ENCODE measurements at regions not wholly inside any gene's neighbourhood (a gene's known extent, or its start where the extent isn't known, plus 50 kb on each side); places are given as distances from the start of the nearest gene placed in this dataset.
"Not testable (repeated sequence)": the region's sequence is repeated elsewhere in the genome, so short reads cannot be mapped to it uniquely, and the experiment has no call there.

DNA sequence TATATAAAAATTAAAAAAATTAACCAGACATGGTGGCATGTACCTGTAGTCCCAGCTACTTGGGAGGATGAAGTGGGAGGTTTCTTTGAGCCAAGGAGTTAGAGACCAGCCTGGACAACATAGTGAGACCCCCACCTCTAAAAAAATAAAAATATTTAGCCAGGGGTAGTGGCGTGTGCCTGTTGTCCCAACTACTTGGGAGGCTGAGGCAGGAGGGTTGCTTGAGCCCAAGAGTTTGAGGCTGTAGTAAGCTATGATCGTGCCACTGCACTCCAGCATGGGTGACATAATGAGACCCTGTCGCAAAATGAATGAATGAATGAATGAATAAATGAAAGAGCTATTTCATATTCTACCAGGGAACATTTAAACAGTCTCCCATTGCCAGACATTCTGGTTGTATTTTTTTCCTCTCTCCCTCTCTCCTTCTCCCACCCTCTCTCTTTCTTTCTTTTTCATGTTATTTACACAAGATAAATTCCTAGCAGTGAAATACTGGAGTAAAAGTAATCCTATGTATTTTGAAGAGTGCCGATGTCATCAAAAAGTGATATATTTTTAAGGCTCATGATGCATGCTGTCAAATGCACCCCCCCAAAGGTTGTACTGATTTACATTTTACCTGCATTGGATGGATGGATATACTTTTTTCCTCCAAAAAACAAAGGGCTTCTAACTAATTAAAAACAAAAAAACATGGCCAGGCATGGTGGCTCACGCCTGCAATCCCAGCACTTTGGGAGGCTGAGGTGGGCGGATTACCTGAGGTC is 194.8 kb upstream of the ZNF217 start:
- DNase-seq (ENCODE audit: low spot score) = no peak
- TF ChIP-seq, protein P1, sequence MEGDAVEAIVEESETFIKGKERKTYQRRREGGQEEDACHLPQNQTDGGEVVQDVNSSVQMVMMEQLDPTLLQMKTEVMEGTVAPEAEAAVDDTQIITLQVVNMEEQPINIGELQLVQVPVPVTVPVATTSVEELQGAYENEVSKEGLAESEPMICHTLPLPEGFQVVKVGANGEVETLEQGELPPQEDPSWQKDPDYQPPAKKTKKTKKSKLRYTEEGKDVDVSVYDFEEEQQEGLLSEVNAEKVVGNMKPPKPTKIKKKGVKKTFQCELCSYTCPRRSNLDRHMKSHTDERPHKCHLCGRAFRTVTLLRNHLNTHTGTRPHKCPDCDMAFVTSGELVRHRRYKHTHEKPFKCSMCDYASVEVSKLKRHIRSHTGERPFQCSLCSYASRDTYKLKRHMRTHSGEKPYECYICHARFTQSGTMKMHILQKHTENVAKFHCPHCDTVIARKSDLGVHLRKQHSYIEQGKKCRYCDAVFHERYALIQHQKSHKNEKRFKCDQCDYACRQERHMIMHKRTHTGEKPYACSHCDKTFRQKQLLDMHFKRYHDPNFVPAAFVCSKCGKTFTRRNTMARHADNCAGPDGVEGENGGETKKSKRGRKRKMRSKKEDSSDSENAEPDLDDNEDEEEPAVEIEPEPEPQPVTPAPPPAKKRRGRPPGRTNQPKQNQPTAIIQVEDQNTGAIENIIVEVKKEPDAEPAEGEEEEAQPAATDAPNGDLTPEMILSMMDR (IDR thresholded peaks at IDR 0.05; ENCODE audit: extremely low read depth, insufficient read depth, missing control alignments) = no peak
- in situ Hi-C loops (cut with MboI; ENCODE audit: low pct_unique_long_range_greater_than_20kb, low sequenced_read_pairs, unreplicated experiment) = no loop called here

DNA sequence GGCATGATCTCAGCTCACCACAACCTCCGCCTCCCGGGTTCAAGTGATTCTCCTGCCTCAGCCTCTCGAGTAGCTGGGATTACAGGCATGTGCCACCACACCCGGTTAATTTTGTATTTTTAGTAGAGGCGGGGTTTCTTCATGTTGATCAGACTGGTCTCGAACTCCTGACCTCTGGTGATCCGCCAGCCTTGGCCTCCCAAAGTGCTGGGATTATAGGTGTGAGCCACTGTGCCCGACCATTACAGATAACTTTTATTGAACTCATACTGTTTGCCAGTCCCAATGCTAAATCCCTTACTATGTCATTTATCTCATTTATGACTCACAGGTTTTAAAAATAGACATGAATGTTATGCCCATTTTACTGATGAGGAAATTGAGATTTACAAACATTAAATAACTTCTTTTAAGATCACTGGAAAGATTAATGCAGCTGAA is 193.9 kb upstream of the ZNF217 start:
- DNase-seq (ENCODE audit: low spot score); in situ Hi-C loops (cut with MboI; ENCODE audit: low pct_unique_long_range_greater_than_20kb, low sequenced_read_pairs, unreplicated experiment): not testable (repeated sequence)

DNA sequence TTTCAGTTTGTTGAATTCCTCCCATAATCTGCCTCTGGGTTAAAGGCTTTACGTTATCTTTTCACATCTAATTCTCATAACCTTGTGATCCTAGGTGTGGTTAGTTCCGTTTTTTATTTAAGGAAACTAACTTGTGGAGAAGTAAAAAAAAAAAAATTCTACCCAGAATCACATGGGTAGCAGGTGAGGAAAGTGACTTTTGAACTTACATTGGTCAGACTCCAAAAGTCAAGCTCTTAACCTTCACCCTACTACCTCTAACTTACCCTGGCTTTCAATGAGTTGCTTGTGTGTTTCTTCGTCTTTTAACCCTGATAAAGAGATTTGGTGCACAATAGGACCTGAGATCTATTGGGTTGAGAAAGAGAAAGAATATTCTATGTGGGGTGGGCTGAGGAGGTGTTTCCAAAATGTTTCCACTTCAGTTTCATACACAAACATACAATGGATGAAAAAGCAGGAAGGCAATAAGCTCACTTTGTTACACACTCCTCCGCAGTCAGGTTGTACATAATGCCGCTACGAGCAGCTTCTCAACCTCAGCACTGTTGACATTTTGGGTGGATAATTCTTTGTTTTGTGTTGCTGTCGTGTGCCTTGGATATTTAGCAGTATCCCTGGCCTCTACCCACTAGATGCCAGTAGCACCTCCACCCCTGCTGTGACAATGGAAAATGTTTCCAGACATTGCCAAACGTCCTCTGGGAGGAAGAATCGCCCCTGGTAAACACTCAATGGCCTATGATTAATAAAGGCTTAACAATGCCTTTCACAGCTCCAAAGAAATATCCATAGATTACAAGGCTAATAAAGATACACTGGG is 193.0 kb upstream of the ZNF217 start:
- TF ChIP-seq, protein P1 (IDR thresholded peaks at IDR 0.05; ENCODE audit: extremely low read depth, insufficient read depth, missing control alignments) = no peak
- in situ Hi-C loops (cut with MboI; ENCODE audit: low pct_unique_long_range_greater_than_20kb, low sequenced_read_pairs, unreplicated experiment) = no loop called here
- DNase-seq (ENCODE audit: low spot score) = no peak

DNA sequence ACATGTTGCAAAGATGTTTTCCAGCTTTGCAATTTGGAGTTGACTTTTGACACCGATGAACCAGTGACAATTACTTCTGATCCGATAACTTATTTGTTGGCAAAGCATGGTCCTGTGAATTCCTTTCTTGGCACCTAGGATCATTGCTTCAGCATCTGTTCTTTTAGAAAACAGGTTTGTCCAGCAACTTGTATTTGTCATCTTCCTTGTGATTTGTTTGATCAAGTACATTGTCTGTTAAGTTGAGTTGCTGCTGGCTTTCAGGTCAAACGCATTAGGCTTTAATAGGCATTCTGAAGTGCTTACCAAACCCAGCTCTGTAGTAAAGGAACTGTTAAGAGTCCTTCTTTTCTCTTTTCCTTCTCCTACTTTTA is 192.4 kb upstream of the ZNF217 start:
- in situ Hi-C loops (cut with MboI; ENCODE audit: low pct_unique_long_range_greater_than_20kb, low sequenced_read_pairs, unreplicated experiment) = no loop called here
- TF ChIP-seq, protein P1 (IDR thresholded peaks at IDR 0.05; ENCODE audit: extremely low read depth, insufficient read depth, missing control alignments) = no peak
- DNase-seq (ENCODE audit: low spot score) = no peak

DNA sequence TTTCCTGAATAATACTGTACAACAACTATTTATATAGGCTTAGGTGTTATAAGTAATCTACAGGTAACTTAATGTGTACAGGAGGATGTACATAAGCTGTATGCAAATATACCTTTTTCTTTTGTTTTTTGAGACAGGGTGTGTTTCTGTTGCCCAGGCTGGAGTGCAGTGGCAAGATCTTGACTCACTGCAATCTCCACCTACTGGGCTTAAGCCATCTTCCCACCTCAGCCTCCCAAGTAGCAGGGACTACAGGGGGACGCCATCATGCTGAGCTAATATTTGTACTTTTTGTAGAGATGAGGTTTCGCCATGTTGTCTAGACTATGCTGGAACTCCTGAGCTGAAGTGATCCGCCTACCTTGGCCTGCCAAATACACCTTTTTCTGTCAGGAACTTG is 191.7 kb upstream of the ZNF217 start:
- in situ Hi-C loops (cut with MboI; ENCODE audit: low pct_unique_long_range_greater_than_20kb, low sequenced_read_pairs, unreplicated experiment) = no loop called here
- TF ChIP-seq, protein P1 (IDR thresholded peaks at IDR 0.05; ENCODE audit: extremely low read depth, insufficient read depth, missing control alignments) = no peak
- no peak for DNase-seq (ENCODE audit: low spot score)

DNA sequence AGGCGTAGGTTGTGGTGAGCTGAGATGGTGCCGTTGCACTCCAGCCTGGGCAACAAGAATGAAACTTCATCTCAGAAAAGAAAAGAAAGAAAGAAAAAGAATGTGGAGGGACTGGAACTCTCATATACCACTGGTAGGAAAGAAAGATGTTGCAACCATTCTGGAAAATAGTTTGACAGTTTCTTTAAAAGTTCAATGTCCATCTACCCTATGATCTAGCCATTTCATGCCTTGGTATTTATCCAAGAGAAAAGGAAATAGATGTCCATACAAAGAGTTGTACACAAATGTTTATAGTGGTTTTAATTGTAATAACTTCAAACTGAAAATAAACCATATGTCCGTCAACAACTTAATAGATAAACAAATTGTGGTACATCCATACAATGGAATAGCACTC is 190.1 kb upstream of the ZNF217 start:
- DNase-seq (ENCODE audit: low spot score) = no peak
- in situ Hi-C loops (cut with MboI; ENCODE audit: low pct_unique_long_range_greater_than_20kb, low sequenced_read_pairs, unreplicated experiment) = no loop called here
- TF ChIP-seq, protein P1 (IDR thresholded peaks at IDR 0.05; ENCODE audit: extremely low read depth, insufficient read depth, missing control alignments) = no peak
